Suprapubic skin (tissue), 4 donors: ENCODE measurements at regions not wholly inside any gene's neighbourhood (a gene's known extent, or its start where the extent isn't known, plus 50 kb on each side); places are given as distances from the start of the nearest gene placed in this dataset.

Source experiments
- DNase-seq, 2 donors: peaks; one replicate each; pipeline ENCODE4 v3.0.0-alpha.2; 2019; ENCODE audit warnings: low spot score in 2 of 2
- H3K27ac ChIP-seq: fragments of 200-600 bp; sonication (generic); one replicate; pipeline ENCODE4 v1.5.1; 2019
- H3K27me3 ChIP-seq: fragments of 200-600 bp; sonication (generic); one replicate; pipeline ENCODE4 v1.5.1; 2019
- H3K36me3 ChIP-seq: fragments of 200-600 bp; sonication (generic); one replicate; pipeline ENCODE4 v1.5.1; 2019
- H3K4me1 ChIP-seq: fragments of 200-600 bp; sonication (generic); one replicate; pipeline ENCODE4 v1.5.1; 2019
- H3K4me3 ChIP-seq: fragments of 200-600 bp; sonication (generic); one replicate; pipeline ENCODE4 v1.5.1; 2019; ENCODE audit warnings: mild to moderate bottlenecking
- H3K9me3 ChIP-seq: fragments of 200-600 bp; sonication (generic); one replicate; pipeline ENCODE4 v1.5.1; 2019
- CTCF ChIP-seq, 2 donors: fragments of 200-600 bp in 1 of 2; fragments of 450-650 bp in 1 of 2; sonication (generic) in 1 of 2; IDR thresholded peaks; one replicate each; pipeline ENCODE4 v1.5.1; 2016 to 2019; ENCODE audit warnings: antibody characterized with exemption in 2 of 2, mild to moderate bottlenecking in 1 of 2, moderate library complexity in 1 of 2
- EP300 ChIP-seq: sonication (generic); formaldehyde crosslinking; IDR thresholded peaks from one replicate; pipeline ENCODE4 v1.6.1; 2017; ENCODE audit warnings: antibody characterized with exemption
- POLR2A ChIP-seq, 2 donors: fragments of 450-650 bp; IDR thresholded peaks; one replicate each; pipeline ENCODE4 v1.6.1; 2017; ENCODE audit warnings: antibody characterized with exemption in 2 of 2, mild to moderate bottlenecking in 2 of 2, moderate library complexity in 2 of 2
- POLR2AphosphoS5 ChIP-seq, 3 donors: sonication (generic); formaldehyde crosslinking; IDR thresholded peaks; one replicate each; pipeline ENCODE4 v1.6.1; 2017; ENCODE audit warnings: antibody characterized with exemption in 3 of 3
- WGBS: methylation state at CpG from one replicate; pipeline ENCODE4 v1.1.5; 2018; 5-methylcytosine and 5-hydroxymethylcytosine counted together

GRCh38 chr13:85379433-85379832 lies 419.8 kb downstream of the SLITRK6 start:
- no peaks in the 10 kb centered on the region for H3K36me3 ChIP-seq
- H3K9me3 ChIP-seq, result no peaks in the 10 kb centered on the region
- no peaks in the 10 kb centered on the region for H3K27me3 ChIP-seq
- TF ChIP-seq POLR2AphosphoS5 (IDR thresholded peaks at IDR 0.05), result no peak
- no peak for TF ChIP-seq CTCF (IDR thresholded peaks at IDR 0.05)
- no peak for TF ChIP-seq EP300
- no peak for TF ChIP-seq POLR2A (IDR thresholded peaks at IDR 0.05)
- H3K4me3 ChIP-seq, result no peak overlapping the region
- DNase-seq, result no peak
- no peaks in the 10 kb centered on the region for H3K4me1 ChIP-seq
- no peak overlapping the region for H3K27ac ChIP-seq
- 24% methylated on average over 3 of the region's 3 CpGs for WGBS

- Histone ChIP-seq H3K4me1 (no peaks in the 10 kb centered on the region), H3K36me3 (no peaks in the 10 kb centered on the region), H3K27ac (no peak overlapping the region), H3K4me3 (no peak overlapping the region), H3K9me3 (no peaks in the 10 kb centered on the region), H3K27me3 (no peaks in the 10 kb centered on the region)
- no peak for TF ChIP-seq CTCF (IDR thresholded peaks at IDR 0.05)
- no peak for TF ChIP-seq POLR2A (IDR thresholded peaks at IDR 0.05)
- no peak for TF ChIP-seq EP300
- TF ChIP-seq POLR2AphosphoS5 (IDR thresholded peaks at IDR 0.05), result no peak
- WGBS, result 83% methylated on average over 2 of the region's 2 CpGs
- no peak for DNase-seq
Measured at GRCh38 chr13:85377783-85378182, 421.4 kb downstream of the SLITRK6 start.

GRCh38 chr13:85373322-85373721 lies 425.9 kb downstream of the SLITRK6 start:
- 59% methylated on average over 3 of the region's 3 CpGs for WGBS
- H3K27me3 ChIP-seq, result no peaks in the 10 kb centered on the region
- no peak overlapping the region for H3K4me3 ChIP-seq

GRCh38 chr13:85371254-85371653 lies 428.0 kb downstream of the SLITRK6 start:
- Histone ChIP-seq H3K9me3 (no peaks in the 10 kb centered on the region), H3K4me3 (no peak overlapping the region), H3K27ac (no peak overlapping the region), H3K36me3 (no peaks in the 10 kb centered on the region), H3K4me1 (no peaks in the 10 kb centered on the region), H3K27me3 (no peaks in the 10 kb centered on the region)
- DNase-seq, result no peak
- TF ChIP-seq CTCF (IDR thresholded peaks at IDR 0.05) (no peak), POLR2AphosphoS5 (IDR thresholded peaks at IDR 0.05) (no peak), POLR2A (IDR thresholded peaks at IDR 0.05) (no peak), EP300 (no peak)

More at GRCh38 chr13:85373322-85373721, 425.9 kb downstream of the SLITRK6 start:
- no peak for DNase-seq
- no peaks in the 10 kb centered on the region for H3K36me3 ChIP-seq
- no peak overlapping the region for H3K27ac ChIP-seq
- no peaks in the 10 kb centered on the region for H3K9me3 ChIP-seq
- TF ChIP-seq POLR2A (IDR thresholded peaks at IDR 0.05) (no peak), POLR2AphosphoS5 (IDR thresholded peaks at IDR 0.05) (no peak), EP300 (no peak), CTCF (IDR thresholded peaks at IDR 0.05) (no peak)
- H3K4me1 ChIP-seq, result no peaks in the 10 kb centered on the region

GRCh38 chr13:85368686-85369085 lies 430.5 kb downstream of the SLITRK6 start:
- Histone ChIP-seq H3K9me3 (no peaks in the 10 kb centered on the region), H3K27ac (no peak overlapping the region), H3K4me3 (no peak overlapping the region), H3K4me1 (no peaks in the 10 kb centered on the region), H3K36me3 (no peaks in the 10 kb centered on the region), H3K27me3 (no peaks in the 10 kb centered on the region)
- DNase-seq, result no peak
- WGBS, result 88% methylated on average over 1 of the region's 1 CpG
- TF ChIP-seq EP300, result no peak
- no peak for TF ChIP-seq POLR2A (IDR thresholded peaks at IDR 0.05)
- TF ChIP-seq CTCF (IDR thresholded peaks at IDR 0.05), result no peak
- no peak for TF ChIP-seq POLR2AphosphoS5 (IDR thresholded peaks at IDR 0.05)
